ENCODE measurements at regions not wholly inside any gene's neighbourhood (a gene's known extent, or its start where the extent isn't known, plus 50 kb on each side); places are given as distances from the start of the nearest gene placed in this dataset.
"Not testable (repeated sequence)": the region's sequence is repeated elsewhere in the genome, so short reads cannot be mapped to it uniquely, and the experiment has no call there.

GRCh38 chr2:133888107-133888506 is 319.8 kb upstream of the NCKAP5 start:
- 95 to 96% methylated on average over 8 of the region's 8 CpGs for WGBS, 2 donors
- no peaks in the 10 kb centered on the region for H3K36me3 ChIP-seq
- no peaks in the 10 kb centered on the region for H3K27me3 ChIP-seq
- no peak overlapping the region for H3K4me3 ChIP-seq (replicated peaks in 1 of 3)
- H3K4me1 ChIP-seq = peaks cover 0 to 13% of the 10 kb centered on the region in 2 donors
- intact Hi-C loops (cut with DNase I) = loop anchor here (10.0 kb wide), 3 partner anchors 227 to 527 kb away; no protein-coding TSS in a partner anchor
- TF ChIP-seq CTCF (IDR thresholded peaks at IDR 0.05) (no peak), POLR2A (IDR thresholded peaks at IDR 0.05) (no peak)
- no peak for DNase-seq
- no peak overlapping the region for H3K27ac ChIP-seq
- no peaks in the 10 kb centered on the region for H3K9me3 ChIP-seq

GRCh38 chr2:133888621-133889219 is 320.5 kb upstream of the NCKAP5 start:
- TF ChIP-seq CTCF (IDR thresholded peaks at IDR 0.05) (no peak), POLR2A (IDR thresholded peaks at IDR 0.05) (no peak)
- Histone ChIP-seq H3K36me3 (no peaks in the 10 kb centered on the region), H3K4me3 (replicated peaks in 1 of 3) (no peak overlapping the region), H3K27ac (no peak overlapping the region), H3K4me1 (peaks cover 0 to 13% of the 10 kb centered on the region in 2 donors), H3K27me3 (no peaks in the 10 kb centered on the region), H3K9me3 (no peaks in the 10 kb centered on the region)
- DNase-seq = no peak
- intact Hi-C loops (cut with DNase I) = loop anchor here (10.0 kb wide), 3 partner anchors 226 to 526 kb away; no protein-coding TSS in a partner anchor
- 91 to 93% methylated on average over 8 of the region's 8 CpGs for WGBS, 2 donors

- TF ChIP-seq POLR2A (IDR thresholded peaks at IDR 0.05) (no peak), CTCF (IDR thresholded peaks at IDR 0.05) (no peak)
- Histone ChIP-seq H3K36me3 (no peaks in the 10 kb centered on the region), H3K9me3 (no peaks in the 10 kb centered on the region), H3K4me1 (no peaks in the 10 kb centered on the region), H3K27ac (no peak overlapping the region), H3K4me3 (replicated peaks in 1 of 3) (no peak overlapping the region), H3K27me3 (no peaks in the 10 kb centered on the region)
- DNase-seq = no peak
- 82 to 86% methylated on average over 8 of the region's 8 CpGs for WGBS, 2 donors
- intact Hi-C loops (cut with DNase I) = no loop called here
These were observed 324.2 kb upstream of the NCKAP5 start for GRCh38 chr2:133892352-133892913.

- H3K27ac ChIP-seq = no peak overlapping the region
- H3K4me3 ChIP-seq (replicated peaks in 1 of 3) = no peak overlapping the region
- intact Hi-C loops (cut with DNase I) = no loop called here
- TF ChIP-seq CTCF (IDR thresholded peaks at IDR 0.05) (no peak), POLR2A (IDR thresholded peaks at IDR 0.05) (no peak)
- no peaks in the 10 kb centered on the region for H3K36me3 ChIP-seq
- no peaks in the 10 kb centered on the region for H3K27me3 ChIP-seq
- H3K9me3 ChIP-seq = no peaks in the 10 kb centered on the region
- no peaks in the 10 kb centered on the region for H3K4me1 ChIP-seq
- no peak for DNase-seq
- 95 to 99% methylated on average over 8 to 9 of the region's 9 CpGs for WGBS, 2 donors
These were observed 326.2 kb upstream of the NCKAP5 start for GRCh38 chr2:133894429-133894828.

GRCh38 chr2:133897838-133898237 is 329.6 kb upstream of the NCKAP5 start:
- DNase-seq; H3K9me3 ChIP-seq; H3K27ac ChIP-seq; H3K4me1 ChIP-seq; H3K27me3 ChIP-seq; H3K36me3 ChIP-seq; H3K4me3 ChIP-seq (replicated peaks in 1 of 3); intact Hi-C loops (cut with DNase I): not testable (repeated sequence)
- WGBS, 2 donors = 83 to 89% methylated on average over 4 of the region's 4 CpGs
